Frontal cortex (tissue), 3 donors: ENCODE measurements at regions not wholly inside any gene's neighbourhood (a gene's known extent, or its start where the extent isn't known, plus 50 kb on each side); places are given as distances from the start of the nearest gene placed in this dataset.
A peak's percentile ranks its signal among the peaks of the same experiment; 100 is the strongest.

Experiments
- DNase-seq, 2 donors: peaks; one replicate each; pipeline ENCODE4 v3.0.0; 2012; ENCODE audit warnings: low spot score in 2 of 2
- FAIRE-seq: peaks from 2 replicates; lab custom pipeline; 2012; peaks lifted over from hg19 to GRCh38; lab: Jason Lieb, UNC
- donor health status: control.
- donor health status: control.
- donor health status: control.

- FAIRE-seq (no peak), DNase-seq (no peak)
Measured at GRCh38 chr19:30183807-30184490, 188.2 kb upstream of the ZNF536 start.

DNA sequence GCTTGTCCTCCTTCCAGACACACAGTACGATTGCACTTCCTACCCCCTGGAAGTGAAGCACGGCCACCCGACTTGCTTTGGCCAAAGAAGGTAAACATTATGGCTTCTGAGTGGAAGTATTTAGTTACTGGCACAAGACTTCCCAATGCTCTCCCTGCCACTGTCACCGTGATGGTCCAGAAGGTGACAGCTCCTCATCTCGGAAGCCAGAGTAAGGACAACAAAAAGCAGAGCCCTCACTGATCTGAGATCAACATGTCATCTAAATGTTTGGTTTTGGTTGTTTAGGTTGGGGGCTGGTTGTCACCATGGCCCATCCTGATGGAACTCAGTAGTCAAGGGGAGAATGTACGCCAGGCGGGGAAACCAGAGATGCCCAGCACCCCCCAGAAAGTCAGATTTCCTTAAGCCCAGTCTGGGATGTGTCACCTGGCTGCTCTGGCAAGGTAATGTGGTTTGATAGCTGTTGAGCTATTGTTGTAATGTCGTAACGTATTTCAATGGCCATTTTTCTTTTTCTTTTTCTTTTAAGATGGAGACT lies 170.1 kb upstream of the ZNF536 start:
- FAIRE-seq (no peak), DNase-seq (no peak)

DNA sequence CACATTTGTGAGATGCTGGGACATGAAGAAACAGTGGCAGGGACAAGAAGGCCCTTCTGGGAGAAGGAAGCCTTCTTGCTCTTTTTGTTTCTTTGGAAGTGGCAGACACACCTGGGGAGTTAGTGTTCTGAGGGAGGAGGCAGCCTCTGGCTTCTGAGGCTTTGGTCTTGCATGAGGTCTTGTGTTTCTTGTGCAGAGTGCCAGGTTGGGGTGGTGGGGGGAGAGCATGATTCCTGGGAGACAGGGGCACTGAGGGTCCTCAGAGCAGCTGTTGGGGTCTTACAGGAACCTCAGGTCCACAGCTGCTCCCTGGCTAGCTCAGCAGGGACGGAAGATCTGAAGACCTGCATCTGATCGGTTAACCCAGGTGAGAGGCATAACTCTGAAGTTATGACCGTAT lies 167.5 kb upstream of the ZNF536 start:
- no peak for FAIRE-seq
- DNase-seq = no peak

DNA sequence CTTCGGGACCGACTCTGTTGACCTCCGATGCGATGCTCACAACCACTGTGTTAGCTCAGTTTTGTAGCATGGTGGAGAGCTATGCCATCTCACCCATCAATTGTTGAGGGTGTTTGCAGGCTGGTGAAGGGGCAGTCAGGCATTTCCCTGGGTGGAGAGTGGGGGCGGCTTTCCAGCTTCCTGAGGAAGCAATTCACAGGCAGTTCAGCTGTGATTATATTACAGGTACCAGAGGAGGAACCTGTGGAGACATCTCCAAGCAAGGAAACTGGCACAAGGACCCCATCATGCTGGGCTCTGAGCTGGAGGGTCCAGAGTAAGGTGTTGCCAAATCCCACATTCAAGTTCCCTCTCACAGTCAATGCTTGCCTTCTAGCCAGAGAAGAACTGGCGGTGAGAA lies 166.0 kb upstream of the ZNF536 start:
- DNase-seq = no peak
- FAIRE-seq = no peak

GRCh38 chr19:30207357-30207756 lies 164.8 kb upstream of the ZNF536 start:
- no peak for FAIRE-seq

GRCh38 chr19:30208436-30209060 lies 163.6 kb upstream of the ZNF536 start:
- FAIRE-seq = no peak

More at GRCh38 chr19:30207357-30207756, 164.8 kb upstream of the ZNF536 start:
- peak in 1 of 2 donors; percentile 1 for DNase-seq

GRCh38 chr19:30209617-30210600 lies 162.3 kb upstream of the ZNF536 start:
- FAIRE-seq = no peak
- no peak for DNase-seq

More at GRCh38 chr19:30208436-30209060, 163.6 kb upstream of the ZNF536 start:
- DNase-seq = no peak

DNA sequence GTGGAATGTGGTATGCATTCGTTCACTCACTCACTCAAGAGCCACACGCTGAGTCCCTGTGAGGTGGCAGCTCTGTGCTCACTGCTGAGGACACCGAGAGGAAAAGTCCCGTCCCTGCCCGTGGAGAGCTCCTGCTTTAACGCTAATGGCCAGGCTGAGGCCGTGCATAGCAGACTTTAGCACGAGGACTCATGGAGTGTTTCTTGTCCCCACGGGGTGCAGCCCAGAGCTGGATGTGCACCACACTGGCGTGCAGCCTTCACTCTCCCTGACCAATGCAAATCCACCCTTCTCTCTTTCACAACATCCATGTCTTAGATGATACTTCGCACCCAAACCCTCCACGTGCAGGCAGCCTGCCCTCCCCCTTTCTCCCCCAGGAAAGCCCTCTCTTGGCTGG lies 159.6 kb upstream of the ZNF536 start:
- no peak for DNase-seq
- no peak for FAIRE-seq

GRCh38 chr19:30214651-30215051 lies 157.5 kb upstream of the ZNF536 start:
- no peak for FAIRE-seq
- DNase-seq = no peak

- no peak for FAIRE-seq
- no peak for DNase-seq
Measured at GRCh38 chr19:30215248-30215647, 156.9 kb upstream of the ZNF536 start.

- FAIRE-seq (no peak), DNase-seq (no peak)
Measured at GRCh38 chr19:30216453-30216852, 155.7 kb upstream of the ZNF536 start.

DNA sequence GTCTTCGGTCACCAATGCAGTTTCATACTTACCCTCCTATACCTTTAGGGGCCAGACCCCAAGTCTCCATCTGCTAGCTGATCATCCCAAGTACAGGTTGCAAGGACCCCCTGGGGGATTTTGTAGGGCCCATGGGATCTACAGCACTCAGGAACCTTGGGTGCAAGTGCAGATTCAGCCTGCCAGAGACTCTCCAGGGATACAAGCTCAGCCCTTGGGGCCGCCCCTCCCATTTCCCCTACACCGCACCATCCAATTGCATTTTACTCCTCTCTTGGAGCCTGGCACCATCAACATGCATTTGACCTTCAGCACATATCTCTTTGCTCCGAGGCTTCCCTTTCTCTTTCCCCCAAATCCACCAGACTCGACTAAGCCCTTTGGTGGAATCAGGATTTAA lies 154.7 kb upstream of the ZNF536 start:
- DNase-seq (no peak), FAIRE-seq (no peak)

- no peak for FAIRE-seq
- DNase-seq = no peak
Measured at GRCh38 chr19:30219702-30220101, 152.5 kb upstream of the ZNF536 start.

- FAIRE-seq (no peak), DNase-seq (no peak)
Measured at GRCh38 chr19:30221176-30221575, 151.0 kb upstream of the ZNF536 start.

GRCh38 chr19:30222428-30222873 lies 149.7 kb upstream of the ZNF536 start:
- FAIRE-seq = no peak
- peak in 1 of 2 donors; percentile 54 for DNase-seq

DNA sequence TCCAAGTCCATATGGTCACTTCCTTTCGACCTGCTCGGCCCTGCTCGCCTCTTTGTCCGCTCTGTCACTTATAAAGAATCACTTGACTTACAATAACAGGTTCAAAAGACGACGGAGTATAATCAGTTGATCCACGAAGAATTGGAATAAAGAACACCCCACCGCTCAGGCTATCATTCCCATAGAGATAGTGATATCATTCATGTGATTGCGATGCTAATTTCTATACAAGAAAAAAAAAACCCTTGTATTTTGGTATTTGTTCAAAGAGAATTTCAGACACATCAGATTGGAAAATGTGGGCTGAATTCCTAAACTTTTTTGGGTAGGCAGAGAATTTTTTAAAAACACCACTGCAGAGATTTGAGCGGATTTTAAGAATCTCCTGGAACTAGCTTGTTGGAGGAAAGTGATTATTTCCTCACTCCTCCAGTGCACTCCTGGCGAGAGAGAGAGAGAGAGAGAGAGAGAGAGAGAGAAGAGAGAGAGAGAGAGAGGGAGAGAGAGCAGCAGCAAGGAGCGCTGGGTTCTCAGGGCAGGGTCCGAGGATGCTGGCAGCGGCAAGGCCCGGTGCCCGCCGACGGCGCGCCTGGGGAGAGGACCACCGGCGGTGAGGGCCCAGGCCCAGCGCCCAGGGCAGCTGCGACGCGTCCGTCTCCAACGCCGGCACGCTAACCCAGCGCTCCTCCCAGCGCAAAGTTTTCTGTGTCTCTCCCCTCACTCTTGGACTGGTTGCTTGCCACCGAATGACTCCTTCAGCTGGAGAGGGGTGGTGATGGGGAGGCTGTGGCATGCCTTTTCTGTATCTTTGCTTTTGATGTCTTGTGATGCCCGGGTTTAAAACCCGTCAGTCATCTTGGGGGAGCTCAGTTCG lies 149.0 kb upstream of the ZNF536 start:
- DNase-seq (peak in 1 of 2 donors; percentile 57), FAIRE-seq (no peak)

DNA sequence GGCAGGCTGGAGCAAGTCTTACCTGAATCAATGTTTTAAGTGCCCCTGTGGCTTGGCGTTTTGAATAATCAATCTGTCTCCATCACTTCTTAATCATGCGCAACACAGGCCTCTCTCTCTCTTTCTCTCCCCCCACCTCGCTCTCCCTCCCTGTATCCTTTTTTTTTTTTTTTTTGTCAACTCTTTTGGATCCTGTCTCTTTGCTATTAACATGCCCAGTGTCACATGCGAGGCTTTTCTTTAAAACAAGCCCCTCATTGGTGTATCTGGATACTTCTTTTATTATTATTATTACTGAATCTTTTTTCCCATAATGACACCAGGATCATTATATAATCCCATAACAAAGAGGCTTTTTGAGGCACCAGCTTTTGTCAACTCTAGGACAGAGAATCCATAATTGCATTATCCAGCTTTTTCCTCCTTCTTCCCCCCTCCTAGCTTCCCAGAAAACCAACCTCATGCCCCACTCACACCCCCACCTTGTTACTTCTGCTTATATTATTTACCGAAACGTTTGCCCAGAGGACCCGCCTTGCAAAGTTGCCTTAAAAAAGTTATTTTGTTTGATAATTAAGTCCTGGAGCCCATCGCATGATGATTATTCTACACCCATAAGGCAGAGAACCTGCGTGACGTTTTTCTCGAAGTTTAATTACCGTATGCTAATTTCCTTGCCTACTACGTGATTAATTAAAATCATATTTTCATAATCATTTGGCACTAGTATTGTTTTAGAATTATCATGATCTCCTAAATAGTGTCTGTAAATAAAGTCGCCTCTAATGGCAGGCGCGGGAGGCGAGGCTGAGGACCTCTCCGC lies 148.1 kb upstream of the ZNF536 start:
- peak in 1 of 2 donors; percentile 59 for DNase-seq
- no peak for FAIRE-seq
